EH (cell line): ENCODE measurements at regions not wholly inside any gene's neighbourhood (a gene's known extent, or its start where the extent isn't known, plus 50 kb on each side); places are given as distances from the start of the nearest gene placed in this dataset.

ENCODE experiments used
- DNase-seq: peaks from one replicate; pipeline ENCODE4 v3.0.0-alpha.2; 2015; ENCODE audit warnings: low read depth

- no peak for DNase-seq
Measured at GRCh38 chr4:81773557-81773956, 301.9 kb upstream of the RASGEF1B start.

DNA sequence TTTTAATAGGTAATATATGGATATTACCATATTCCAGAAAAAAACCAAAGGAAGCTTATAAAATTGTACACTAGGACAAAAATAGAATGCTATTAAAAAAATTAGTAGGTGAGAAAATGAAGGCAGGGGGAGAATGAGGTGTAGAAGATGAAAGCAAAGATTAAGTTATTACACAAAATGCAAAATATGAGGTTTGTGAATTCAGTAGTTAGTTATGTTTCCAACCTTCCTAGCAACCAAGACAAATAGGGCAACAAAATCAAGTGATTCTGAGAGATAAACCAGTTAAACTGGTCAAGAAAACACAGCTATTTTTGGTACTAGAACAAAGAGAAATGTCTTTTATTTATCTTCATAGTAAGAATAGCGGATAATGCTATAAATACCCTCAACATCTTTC lies 300.0 kb upstream of the RASGEF1B start:
- no peak for DNase-seq

- DNase-seq = no peak
Measured at GRCh38 chr4:81769244-81769643, 297.5 kb upstream of the RASGEF1B start.

GRCh38 chr4:81758574-81759264 lies 287.0 kb upstream of the RASGEF1B start:
- DNase-seq = no peak

- DNase-seq = no peak
Measured at GRCh38 chr4:81757691-81758090, 286.0 kb upstream of the RASGEF1B start.

GRCh38 chr4:81756973-81757372 lies 285.3 kb upstream of the RASGEF1B start:
- DNase-seq = no peak

GRCh38 chr4:81756042-81756441 lies 284.3 kb upstream of the RASGEF1B start:
- DNase-seq = no peak

- no peak for DNase-seq
Measured at GRCh38 chr4:81754169-81754568, 282.5 kb upstream of the RASGEF1B start.

DNA sequence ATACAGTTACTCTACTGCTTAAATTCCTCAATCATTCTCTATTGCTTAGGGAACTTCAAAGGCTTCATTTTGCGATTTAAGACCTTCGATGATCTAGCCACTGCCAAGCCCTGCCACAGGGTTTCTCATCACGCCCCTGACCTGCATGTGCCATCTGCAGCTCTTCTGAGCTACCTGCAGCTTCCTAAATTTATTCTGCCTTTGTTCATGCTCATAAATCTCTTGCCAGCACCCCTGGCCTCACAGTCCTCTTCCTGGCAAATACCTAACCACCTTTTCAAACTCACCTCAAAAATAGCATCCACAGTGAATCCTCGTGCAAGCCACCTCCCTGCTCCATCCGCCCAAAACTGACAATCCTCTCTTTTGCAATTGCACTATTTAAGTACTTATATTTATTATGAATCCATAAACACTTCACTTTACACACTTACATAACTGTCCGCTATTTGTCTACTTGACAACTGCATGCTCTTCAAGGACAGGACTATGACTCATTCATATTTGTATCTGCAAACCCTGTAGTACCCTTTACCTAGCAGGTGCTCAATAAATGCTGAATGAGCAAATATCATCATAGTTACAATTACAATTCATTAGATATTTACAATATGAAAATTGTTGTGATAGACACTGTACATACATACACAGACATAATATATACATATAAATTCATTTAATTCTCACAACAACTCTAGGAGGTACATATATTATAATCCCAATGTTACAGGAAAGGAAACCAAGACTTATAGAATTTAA lies 280.0 kb upstream of the RASGEF1B start:
- no peak for DNase-seq

DNA sequence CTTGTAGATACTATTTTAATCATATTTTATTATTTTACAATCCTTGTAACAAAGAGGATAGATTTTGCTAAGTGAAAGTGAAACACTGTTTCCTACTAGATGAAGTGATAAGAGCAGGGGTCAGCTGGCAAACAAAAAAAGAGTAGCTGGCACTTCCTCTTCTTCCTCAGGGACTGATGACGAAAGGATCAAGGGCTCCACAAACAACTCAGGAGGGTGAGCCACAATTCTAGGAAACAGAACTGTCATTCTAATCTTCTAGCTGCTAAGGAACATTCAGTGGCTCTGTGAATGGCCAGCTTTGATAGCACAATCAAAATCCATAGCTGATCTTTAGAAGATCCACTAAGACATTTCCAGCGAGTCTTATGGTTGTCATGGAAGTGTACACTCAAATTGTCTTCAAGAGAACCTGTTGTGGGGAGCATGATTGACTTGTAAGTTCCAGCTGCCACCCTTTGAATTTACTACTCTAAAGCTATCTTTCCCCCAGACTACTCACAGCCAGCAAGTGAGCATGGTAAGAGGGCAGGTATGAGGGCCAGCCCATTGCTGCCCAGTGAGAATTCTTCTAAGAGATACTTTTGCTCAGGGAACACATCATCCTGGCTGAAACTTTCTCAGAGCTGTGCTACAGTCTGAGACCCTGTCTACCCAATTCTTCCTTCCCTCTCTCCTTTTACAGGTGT lies 275.7 kb upstream of the RASGEF1B start:
- no peak for DNase-seq

- DNase-seq = no peak
Measured at GRCh38 chr4:81746773-81747172, 275.1 kb upstream of the RASGEF1B start.

DNA sequence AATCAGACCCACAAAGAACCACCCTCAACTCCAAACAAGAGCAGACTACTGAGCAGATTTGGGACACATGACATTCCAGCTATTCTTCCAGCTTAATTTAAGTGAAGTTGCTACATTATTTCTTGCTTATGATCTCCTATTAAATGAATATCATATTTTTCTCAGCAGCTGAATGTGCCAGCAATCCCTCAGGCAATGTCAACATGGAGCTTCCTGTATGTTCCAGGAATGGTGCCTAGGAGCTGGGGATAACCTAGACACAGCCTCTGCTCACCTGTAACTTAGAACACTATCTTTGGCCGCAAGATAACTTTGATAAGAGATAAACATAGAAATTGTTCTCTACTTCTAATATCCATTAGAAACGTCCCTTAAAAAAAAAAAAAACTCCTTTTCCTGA lies 274.4 kb upstream of the RASGEF1B start:
- DNase-seq = no peak

- DNase-seq = no peak
Measured at GRCh38 chr4:81745050-81745449, 273.3 kb upstream of the RASGEF1B start.

DNA sequence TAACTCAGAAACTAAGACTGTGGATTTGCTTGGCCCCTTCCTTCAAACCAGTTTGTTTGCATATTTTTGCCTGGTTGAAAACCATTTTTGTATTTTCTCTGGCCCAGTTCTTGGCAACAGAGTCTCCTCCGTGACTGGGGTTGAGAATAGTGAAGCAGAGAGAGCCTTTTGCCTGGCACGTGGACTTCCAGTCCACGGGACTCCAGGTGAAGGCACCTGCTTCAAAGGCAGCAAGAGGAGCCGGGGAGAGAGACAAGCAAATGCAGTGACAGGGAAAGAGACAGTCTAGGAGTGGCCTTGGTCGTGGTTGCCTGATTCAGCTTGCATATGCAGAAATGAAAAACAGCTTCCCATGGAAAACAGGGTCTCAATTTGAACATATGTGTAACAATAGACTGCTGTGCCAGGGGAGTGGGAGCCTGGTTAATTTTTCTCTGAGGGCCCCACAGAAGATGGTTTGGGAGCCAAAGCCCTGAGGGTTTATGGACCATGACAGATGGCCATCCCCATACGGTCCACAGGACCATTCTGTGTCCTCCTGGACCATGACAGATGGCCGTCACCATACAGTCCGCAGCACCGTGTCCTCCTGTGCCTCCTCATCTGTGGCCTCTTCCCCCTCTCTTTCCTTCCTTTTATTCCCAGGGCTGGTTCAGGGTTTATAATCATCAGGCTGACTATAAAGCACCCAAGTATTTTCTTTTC lies 272.2 kb upstream of the RASGEF1B start:
- DNase-seq = no peak

DNA sequence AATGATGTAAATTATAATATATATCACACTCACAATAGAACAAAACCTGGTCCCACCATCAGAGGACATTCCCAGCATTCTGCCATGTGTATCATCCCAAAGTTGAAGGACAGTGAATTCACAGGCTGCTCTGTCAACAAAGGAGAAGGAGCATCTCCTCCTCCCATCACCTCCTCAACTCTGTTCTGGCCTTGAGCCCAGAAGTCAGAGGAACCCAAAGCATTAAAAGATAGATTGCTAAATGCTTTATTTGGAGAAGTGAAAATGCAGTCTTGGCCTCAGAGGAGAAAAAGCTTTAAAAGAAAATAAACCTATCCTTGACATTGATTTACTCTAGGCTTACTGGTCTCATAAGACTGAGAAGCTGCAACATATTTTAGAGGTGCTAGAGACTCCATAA lies 268.8 kb upstream of the RASGEF1B start:
- DNase-seq = no peak

GRCh38 chr4:81738891-81739290 lies 267.2 kb upstream of the RASGEF1B start:
- no peak for DNase-seq

- DNase-seq = no peak
Measured at GRCh38 chr4:81737865-81738559, 266.3 kb upstream of the RASGEF1B start.

DNA sequence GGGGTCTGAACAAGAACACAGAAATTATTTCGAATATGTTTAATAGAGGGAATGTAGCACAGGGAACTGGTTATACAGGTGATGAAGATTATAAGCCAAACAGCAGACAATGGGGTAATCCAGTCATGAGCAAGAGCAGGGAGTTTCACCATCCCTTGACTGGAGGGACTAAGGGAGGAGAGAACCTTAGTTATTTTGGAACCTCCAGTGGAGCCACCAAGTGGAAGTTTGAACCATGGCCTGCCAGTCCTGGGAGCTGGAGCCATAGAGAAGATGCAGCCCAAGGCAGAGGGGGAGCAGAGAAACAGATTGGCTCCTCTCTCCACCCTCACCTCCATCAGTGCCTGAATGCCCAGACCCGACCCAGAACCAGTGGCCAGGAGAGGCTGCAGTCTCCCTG lies 264.6 kb upstream of the RASGEF1B start:
- DNase-seq = no peak

- DNase-seq = no peak
Measured at GRCh38 chr4:81732980-81733379, 261.3 kb upstream of the RASGEF1B start.

DNA sequence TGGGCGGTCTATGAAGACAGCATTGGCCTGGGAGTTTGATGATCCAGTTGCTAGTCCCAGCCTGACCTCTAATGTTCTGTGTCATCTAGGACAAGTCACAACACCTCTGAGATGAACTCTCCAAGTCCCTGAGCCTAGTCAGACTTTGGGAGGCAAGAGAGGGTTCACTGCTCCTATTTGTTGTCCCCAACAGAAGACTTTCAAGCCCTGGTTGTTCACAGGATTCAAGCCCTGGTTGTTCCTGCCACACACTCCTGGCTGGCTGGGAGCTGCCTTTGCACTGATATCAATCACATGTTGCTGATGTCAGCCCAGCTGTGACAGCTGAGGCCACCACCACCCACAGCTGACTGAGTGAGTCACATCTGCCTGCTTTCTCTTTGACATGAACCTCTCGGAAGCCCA lies 253.2 kb upstream of the RASGEF1B start:
- DNase-seq = no peak

DNA sequence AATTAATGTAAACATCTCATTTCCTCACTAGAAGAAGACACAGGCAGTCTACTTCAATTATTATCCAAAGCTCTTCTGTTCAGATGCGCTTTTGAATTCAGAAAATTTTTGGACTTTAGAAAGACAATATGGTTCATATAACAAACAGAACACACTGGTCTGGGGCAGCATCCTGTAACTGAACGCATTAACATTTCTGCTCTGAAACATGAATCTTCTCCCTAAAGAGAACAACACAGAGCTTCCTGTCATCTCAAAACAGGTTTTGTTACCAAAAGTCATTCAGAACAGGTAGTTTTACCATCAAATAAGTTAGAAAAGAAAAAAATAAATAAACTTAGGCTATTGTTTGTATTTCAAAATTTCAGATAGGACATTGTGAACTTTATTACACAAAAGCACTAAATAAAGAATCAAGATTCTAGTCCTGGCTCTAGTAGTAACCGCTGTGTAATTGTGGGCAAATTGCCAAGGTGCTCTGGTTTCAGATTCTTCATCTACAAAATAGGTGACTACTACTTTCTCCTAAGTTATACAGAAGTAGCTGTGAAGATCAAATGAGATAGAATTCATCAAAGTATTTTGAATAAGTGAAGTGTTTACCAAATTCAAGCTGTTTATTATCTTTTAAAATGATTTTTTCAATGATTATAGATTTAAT lies 252.3 kb upstream of the RASGEF1B start:
- no peak for DNase-seq
